ENCODE measurements at regions not wholly inside any gene's neighbourhood (a gene's known extent, or its start where the extent isn't known, plus 50 kb on each side); places are given as distances from the start of the nearest gene placed in this dataset.
"Not testable (repeated sequence)": the region's sequence is repeated elsewhere in the genome, so short reads cannot be mapped to it uniquely, and the experiment has no call there.

GRCh38 chr1:187685333-187685732 is 856.6 kb downstream of the PLA2G4A start:
- TF ChIP-seq POLR2A (IDR thresholded peaks at IDR 0.05) (no peak), CTCF (IDR thresholded peaks at IDR 0.05) (no peak)
- no peaks in the 10 kb centered on the region for H3K9me3 ChIP-seq
- ATAC-seq, result no peak

GRCh38 chr1:187689129-187689528 is 860.4 kb downstream of the PLA2G4A start:
- Histone ChIP-seq H3K36me3 (no peaks in the 10 kb centered on the region), H3K4me3 (no peak overlapping the region), H3K27me3 (no peaks in the 10 kb centered on the region), H3K27ac (no peak overlapping the region), H3K9me3 (no peaks in the 10 kb centered on the region), H3K4me1 (peaks cover 0 to 5% (median 0%) of the 10 kb centered on the region in 4 donors)
- no peak for DNase-seq
- intact Hi-C loops (cut with DNase I), result no loop called here
- no peak for ATAC-seq
- no peak for TF ChIP-seq CTCF (IDR thresholded peaks at IDR 0.05)
- TF ChIP-seq POLR2A (IDR thresholded peaks at IDR 0.05), result no peak

More at GRCh38 chr1:187685333-187685732, 856.6 kb downstream of the PLA2G4A start:
- DNase-seq, result no peak
- no peaks in the 10 kb centered on the region for H3K4me1 ChIP-seq
- H3K36me3 ChIP-seq, result no peaks in the 10 kb centered on the region
- intact Hi-C loops (cut with DNase I), result no loop called here
- no peak overlapping the region for H3K4me3 ChIP-seq
- no peak overlapping the region for H3K27ac ChIP-seq
- H3K27me3 ChIP-seq, result peaks cover 0 to 5% of the 10 kb centered on the region in 2 donors

- WGBS (ENCODE audit: insufficient coverage, low coverage, low lambda C conversion rate, missing lambda C conversion rate), result 28% methylated on average over 2 of the region's 2 CpGs
- H3K36me3 ChIP-seq, result no peaks in the 10 kb centered on the region
- no peak for DNase-seq
- H3K27me3 ChIP-seq, result no peaks in the 10 kb centered on the region
- H3K4me1 ChIP-seq, result peaks cover 0 to 5% (median 0%) of the 10 kb centered on the region in 4 donors
- H3K27ac ChIP-seq, result no peak overlapping the region
- TF ChIP-seq POLR2A (IDR thresholded peaks at IDR 0.05), result no peak
- no peak for TF ChIP-seq CTCF (IDR thresholded peaks at IDR 0.05)
- H3K9me3 ChIP-seq, result no peaks in the 10 kb centered on the region
- H3K4me3 ChIP-seq, result no peak overlapping the region
- peak in 1 of 4 donors; percentile 63 for ATAC-seq
- intact Hi-C loops (cut with DNase I), result no loop called here
Measured at GRCh38 chr1:187691439-187691838, 862.7 kb downstream of the PLA2G4A start.

- H3K36me3 ChIP-seq, result no peaks in the 10 kb centered on the region
- H3K4me3 ChIP-seq, result no peak overlapping the region
- H3K27me3 ChIP-seq, result no peaks in the 10 kb centered on the region
- peaks cover 0 to 5% (median 0%) of the 10 kb centered on the region in 4 donors for H3K4me1 ChIP-seq
- DNase-seq, result no peak
- H3K9me3 ChIP-seq, result no peaks in the 10 kb centered on the region
- 48% methylated on average over 5 of the region's 5 CpGs for WGBS (ENCODE audit: insufficient coverage, low coverage, low lambda C conversion rate, missing lambda C conversion rate)
- no peak for TF ChIP-seq POLR2A (IDR thresholded peaks at IDR 0.05)
- no peak for TF ChIP-seq CTCF (IDR thresholded peaks at IDR 0.05)
- intact Hi-C loops (cut with DNase I), result no loop called here
- peak; percentile 59 to 86 (median 77) for ATAC-seq
- no peak overlapping the region for H3K27ac ChIP-seq
Measured at GRCh38 chr1:187692799-187693198, 864.0 kb downstream of the PLA2G4A start.

GRCh38 chr1:187696073-187696472 is 867.3 kb downstream of the PLA2G4A start:
- ATAC-seq (no peak), DNase-seq (no peak)
- Histone ChIP-seq H3K4me1 (peaks cover 0 to 5% (median 0%) of the 10 kb centered on the region in 4 donors), H3K36me3 (no peaks in the 10 kb centered on the region), H3K4me3 (no peak overlapping the region), H3K9me3 (peaks cover 0 to 2% (median 0%) of the 10 kb centered on the region in 4 donors), H3K27ac (no peak overlapping the region), H3K27me3 (no peaks in the 10 kb centered on the region)
- no peak for TF ChIP-seq CTCF (IDR thresholded peaks at IDR 0.05)
- TF ChIP-seq POLR2A (IDR thresholded peaks at IDR 0.05), result no peak
- WGBS (ENCODE audit: insufficient coverage, low coverage, low lambda C conversion rate, missing lambda C conversion rate), result 60% methylated on average over 1 of the region's 3 CpGs
- intact Hi-C loops (cut with DNase I), result no loop called here

GRCh38 chr1:187703138-187704130 is 874.7 kb downstream of the PLA2G4A start:
- H3K27me3 ChIP-seq; ATAC-seq; H3K4me1 ChIP-seq; intact Hi-C loops (cut with DNase I); H3K27ac ChIP-seq; H3K36me3 ChIP-seq; H3K9me3 ChIP-seq; H3K4me3 ChIP-seq: not testable (repeated sequence)
- peak in 1 of 3 donors; percentile 46 for DNase-seq
- WGBS (ENCODE audit: insufficient coverage, low coverage, low lambda C conversion rate, missing lambda C conversion rate), result 80% methylated on average over 1 of the region's 46 CpGs

Measured in right lobe of liver (tissue), 6 donors.